HG02852 (cell line): ENCODE measurements at regions not wholly inside any gene's neighbourhood (a gene's known extent, or its start where the extent isn't known, plus 50 kb on each side); places are given as distances from the start of the nearest gene placed in this dataset.

Source experiments
- ATAC-seq: cut with Tn5 transposase; IDR thresholded peaks from one replicate; pipeline ENCODE4 v1.9.1; 2021; ENCODE audit warnings: mild to moderate bottlenecking, moderate library complexity; ENCODE audit not compliant: unreplicated experiment

GRCh38 chr2:138430181-138430580, 71.4 kb upstream of the SPOPL start:
- no peak for ATAC-seq

GRCh38 chr2:138432971-138433370, 68.6 kb upstream of the SPOPL start:
- peak; percentile 66 for ATAC-seq

- no peak for ATAC-seq
These were observed 67.3 kb upstream of the SPOPL start for GRCh38 chr2:138433995-138434951.

GRCh38 chr2:138435701-138436100, 65.9 kb upstream of the SPOPL start:
- no peak for ATAC-seq

GRCh38 chr2:138439733-138440132, 61.8 kb upstream of the SPOPL start:
- ATAC-seq, result no peak

GRCh38 chr2:138440759-138441158, 60.8 kb upstream of the SPOPL start:
- ATAC-seq, result no peak

GRCh38 chr2:138441916-138442315, 59.7 kb upstream of the SPOPL start:
- no peak for ATAC-seq

GRCh38 chr2:138444411-138444810, 57.2 kb upstream of the SPOPL start:
- no peak for ATAC-seq

GRCh38 chr2:138445227-138445626, 56.3 kb upstream of the SPOPL start:
- ATAC-seq, result no peak

- no peak for ATAC-seq
These were observed 55.5 kb upstream of the SPOPL start for GRCh38 chr2:138446043-138446442.

GRCh38 chr2:138447889-138448570, 53.5 kb upstream of the SPOPL start:
- ATAC-seq, result no peak
